HG02759 (cell line): ENCODE measurements at regions not wholly inside any gene's neighbourhood (a gene's known extent, or its start where the extent isn't known, plus 50 kb on each side); places are given as distances from the start of the nearest gene placed in this dataset.
"Not testable (repeated sequence)": the region's sequence is repeated elsewhere in the genome, so short reads cannot be mapped to it uniquely, and the experiment has no call there.

Experiments used
- ATAC-seq: cut with Tn5 transposase; IDR thresholded peaks from one replicate; pipeline ENCODE4 v1.9.1; 2021; ENCODE audit warnings: mild to moderate bottlenecking, moderate library complexity; ENCODE audit not compliant: unreplicated experiment

DNA sequence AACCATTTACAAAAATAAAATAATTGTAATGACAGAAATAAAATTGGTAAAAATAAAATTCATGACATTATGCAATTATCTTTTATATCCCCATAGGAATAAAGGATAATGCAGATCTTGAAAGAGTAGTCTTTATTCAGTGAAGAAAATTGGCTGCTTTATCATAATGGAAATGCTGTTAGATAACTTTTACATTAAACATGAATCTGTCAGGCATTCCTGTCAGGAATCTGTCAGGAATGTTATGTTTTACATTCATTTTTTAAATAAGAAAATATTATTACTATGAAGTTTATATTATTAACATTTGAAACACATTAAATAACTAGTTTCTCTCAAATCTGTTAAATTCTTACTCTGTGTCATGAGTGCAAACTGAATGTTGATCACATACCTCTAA lies 1024.7 kb upstream of the TMEFF2 start:
- ATAC-seq, result no peak

GRCh38 chr2:193201583-193201982 lies 1006.9 kb upstream of the TMEFF2 start:
- no peak for ATAC-seq

DNA sequence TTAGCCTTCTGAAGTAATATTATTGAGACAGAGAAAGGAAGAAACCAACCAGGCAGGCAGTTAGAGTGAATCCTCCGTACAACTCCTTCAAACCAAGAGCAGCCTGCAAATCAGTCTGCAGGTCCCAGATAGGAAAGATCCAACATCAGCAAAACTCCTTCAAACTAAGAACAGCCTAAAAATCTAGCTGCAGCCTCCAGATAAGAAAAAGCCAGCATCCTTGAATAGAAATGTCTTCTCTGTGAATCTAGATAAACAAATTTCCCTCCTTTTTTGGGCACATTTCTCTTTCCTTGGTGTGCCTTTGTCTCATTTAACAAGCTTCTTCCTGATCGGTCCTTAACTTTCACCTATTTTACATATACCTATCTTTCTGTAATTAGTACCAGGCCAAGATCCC lies 1004.6 kb upstream of the TMEFF2 start:
- no peak for ATAC-seq

DNA sequence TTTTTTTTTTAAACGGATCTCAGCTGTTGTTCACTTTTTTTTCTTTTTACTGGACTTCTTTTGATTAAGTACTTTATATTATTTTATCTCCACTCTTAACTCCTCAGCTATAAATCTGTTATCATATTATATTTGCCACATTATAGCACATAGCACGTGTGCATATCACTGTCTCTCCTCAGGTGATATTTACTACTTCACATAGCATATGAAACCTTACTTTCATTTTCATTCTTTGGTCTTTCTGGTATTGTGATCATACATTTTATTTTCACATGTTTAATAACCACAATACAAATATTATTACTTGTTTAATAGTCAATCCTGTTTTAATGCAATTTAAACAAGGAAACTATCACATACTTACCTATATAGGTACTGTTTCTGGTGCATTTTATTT lies 993.1 kb upstream of the TMEFF2 start:
- ATAC-seq, result no peak

- not testable (repeated sequence) for ATAC-seq
Observed at GRCh38 chr2:193170981-193171380, 976.2 kb upstream of the TMEFF2 start.

- no peak for ATAC-seq
Observed at GRCh38 chr2:193156480-193156879, 961.7 kb upstream of the TMEFF2 start.

DNA sequence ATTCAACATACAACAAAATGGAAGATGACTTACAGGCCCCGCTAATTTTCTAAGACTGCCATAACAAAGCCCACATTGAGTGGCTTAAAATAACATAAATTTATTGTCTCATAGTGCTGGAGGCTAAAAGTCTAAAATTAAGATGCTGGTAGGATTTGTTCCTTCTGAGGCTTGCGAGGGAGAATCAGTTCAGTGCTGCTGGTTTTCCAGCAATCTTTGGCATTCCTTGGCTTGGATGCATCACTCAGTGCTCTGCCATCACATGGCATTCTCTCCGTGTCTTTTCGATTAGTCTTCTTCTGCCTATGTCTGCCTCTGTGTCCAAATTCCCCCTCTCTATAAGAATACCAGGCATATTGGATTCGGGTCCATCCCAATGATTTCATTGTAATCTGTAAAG lies 959.3 kb upstream of the TMEFF2 start:
- ATAC-seq, result no peak

GRCh38 chr2:193153576-193153975 lies 958.8 kb upstream of the TMEFF2 start:
- no peak for ATAC-seq

DNA sequence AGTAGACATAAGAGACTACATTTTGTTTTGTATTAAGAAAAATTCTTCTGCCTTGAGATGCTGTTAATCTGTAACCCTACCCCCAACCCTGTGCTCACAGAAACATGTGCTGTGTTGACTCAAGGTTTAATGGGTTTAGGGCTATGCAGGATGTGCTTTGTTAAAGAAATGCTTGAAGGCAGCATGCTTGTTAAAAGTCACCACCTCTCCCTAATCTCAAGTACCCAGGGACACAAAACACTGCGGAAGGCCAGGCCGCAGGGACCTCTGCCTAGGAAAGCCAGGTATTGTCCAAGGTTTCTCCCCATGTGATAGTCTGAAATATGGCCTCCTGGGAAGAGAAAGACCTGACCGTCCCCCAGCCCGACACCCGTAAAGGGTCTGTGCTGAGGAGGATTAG lies 947.7 kb upstream of the TMEFF2 start:
- not testable (repeated sequence) for ATAC-seq

DNA sequence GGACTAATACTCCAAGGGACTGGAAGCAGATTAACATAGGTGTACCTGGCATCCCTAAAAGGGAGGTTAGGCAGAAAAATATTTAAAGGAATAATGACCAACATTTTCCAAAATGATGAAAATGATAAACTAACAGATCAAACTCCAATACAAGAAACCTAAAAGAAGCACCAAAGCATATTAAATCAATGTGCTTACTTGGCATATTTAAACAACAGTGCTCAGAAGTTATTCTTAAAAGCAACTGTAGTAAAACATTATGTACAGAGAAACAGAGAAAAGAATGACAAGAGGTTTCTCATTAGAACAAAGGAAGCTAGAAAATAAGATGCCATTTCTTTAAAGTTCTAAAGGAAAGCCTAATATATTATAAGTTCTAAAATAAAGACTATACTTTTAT lies 947.3 kb upstream of the TMEFF2 start:
- ATAC-seq, result no peak

DNA sequence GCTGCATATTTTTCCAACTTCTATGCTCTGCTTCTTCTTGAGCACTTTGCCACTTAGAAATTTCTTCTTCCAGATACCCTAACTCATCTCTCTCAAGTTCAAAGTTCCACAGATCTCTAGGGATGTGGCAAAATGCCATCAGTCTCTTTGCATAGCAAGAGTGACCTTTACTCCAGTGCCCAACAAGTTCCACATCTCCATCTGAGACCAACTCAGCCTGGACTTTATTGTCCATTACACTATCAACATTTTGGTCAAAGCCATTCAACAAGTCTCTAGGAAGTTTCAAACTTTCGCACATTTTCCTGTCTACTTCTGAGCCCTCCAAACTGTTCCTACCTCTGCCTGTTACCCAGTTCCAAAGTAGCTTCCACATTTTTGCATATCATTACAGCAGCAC lies 946.2 kb upstream of the TMEFF2 start:
- not testable (repeated sequence) for ATAC-seq

DNA sequence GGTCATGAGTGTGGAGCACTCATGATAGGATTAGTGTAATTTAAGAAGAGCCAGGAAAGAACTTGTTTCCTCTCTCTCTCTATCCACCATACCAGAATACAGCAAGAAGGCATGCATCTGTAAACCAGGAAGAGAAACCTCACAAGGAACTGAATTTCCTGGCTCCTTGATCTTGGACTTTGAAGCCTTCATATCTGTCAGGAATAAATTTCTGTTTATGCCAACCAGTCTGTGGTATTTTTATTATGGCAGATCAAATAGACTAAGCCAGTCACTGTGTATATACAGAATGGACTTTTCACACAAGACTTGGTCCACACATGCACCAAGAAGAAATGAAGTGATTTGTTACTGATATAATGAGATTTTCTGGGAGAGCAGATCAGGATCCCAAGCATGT lies 930.1 kb upstream of the TMEFF2 start:
- no peak for ATAC-seq

- no peak for ATAC-seq
Observed at GRCh38 chr2:193114827-193115226, 920.1 kb upstream of the TMEFF2 start.

DNA sequence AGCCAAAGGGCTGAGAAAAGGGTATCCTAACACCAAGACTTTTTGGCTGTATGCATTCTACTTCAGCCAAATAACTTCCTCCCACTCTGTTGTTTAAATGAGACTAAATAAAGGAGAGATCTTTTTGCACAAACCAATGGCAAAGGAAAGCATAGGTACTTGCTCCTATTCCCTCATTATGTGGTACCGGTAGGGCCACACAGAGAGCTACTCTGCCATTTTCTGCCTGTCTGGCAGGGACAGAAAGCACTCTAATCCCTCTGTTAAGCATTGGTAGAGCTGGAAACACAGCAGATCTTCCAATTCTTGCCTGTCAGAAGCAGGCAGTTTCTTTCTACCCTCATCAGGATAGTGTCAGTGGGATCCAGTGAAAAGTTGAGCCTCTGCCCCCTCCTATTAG lies 918.3 kb upstream of the TMEFF2 start:
- no peak for ATAC-seq

- ATAC-seq, result no peak
Observed at GRCh38 chr2:193103064-193103463, 908.3 kb upstream of the TMEFF2 start.

- no peak for ATAC-seq
Observed at GRCh38 chr2:193101591-193101990, 906.9 kb upstream of the TMEFF2 start.

GRCh38 chr2:193088026-193088425 lies 893.3 kb upstream of the TMEFF2 start:
- ATAC-seq, result no peak

DNA sequence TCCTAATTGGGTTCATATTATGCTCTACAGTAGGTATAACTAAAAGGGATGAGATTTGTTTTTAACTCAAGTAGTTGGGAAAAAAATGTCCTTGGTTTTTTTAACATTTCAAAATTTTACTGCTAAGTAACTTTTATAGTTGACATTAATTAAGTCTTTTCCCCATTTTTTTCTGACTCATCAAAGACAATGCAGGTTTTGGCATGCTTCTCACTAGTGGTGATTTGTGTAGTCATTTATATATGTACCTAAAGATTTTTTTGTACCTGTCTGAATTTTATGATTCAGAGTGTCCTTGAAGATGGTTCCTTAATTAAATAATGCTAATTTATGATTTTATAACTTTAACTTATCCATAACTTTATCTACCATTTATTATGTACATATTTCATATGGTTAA lies 882.3 kb upstream of the TMEFF2 start:
- ATAC-seq, result no peak

GRCh38 chr2:193074933-193075332 lies 880.2 kb upstream of the TMEFF2 start:
- no peak for ATAC-seq

- no peak for ATAC-seq
Observed at GRCh38 chr2:193072647-193073046, 877.9 kb upstream of the TMEFF2 start.

GRCh38 chr2:193025556-193025955 lies 830.8 kb upstream of the TMEFF2 start:
- not testable (repeated sequence) for ATAC-seq

GRCh38 chr2:193024791-193025190 lies 830.1 kb upstream of the TMEFF2 start:
- ATAC-seq, result no peak

DNA sequence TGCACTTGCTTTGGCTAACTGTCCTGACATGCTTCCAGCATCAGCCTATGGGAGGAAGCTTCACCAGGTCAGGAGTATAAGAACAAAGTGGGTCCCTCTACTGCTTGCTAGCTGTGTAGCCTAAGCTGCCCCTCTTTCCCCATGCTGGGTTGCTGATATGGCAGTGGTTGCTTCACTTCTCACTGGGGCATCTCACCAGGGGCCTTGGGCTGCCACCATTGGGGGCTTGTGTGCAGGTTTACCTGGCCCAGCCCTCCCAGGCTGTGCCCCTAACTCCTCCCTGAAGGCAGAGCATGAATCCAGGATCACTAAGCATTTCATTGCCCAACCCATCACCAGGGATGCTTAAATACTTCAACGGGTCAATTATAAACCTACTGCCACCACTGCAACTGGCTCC lies 817.1 kb upstream of the TMEFF2 start:
- no peak for ATAC-seq

DNA sequence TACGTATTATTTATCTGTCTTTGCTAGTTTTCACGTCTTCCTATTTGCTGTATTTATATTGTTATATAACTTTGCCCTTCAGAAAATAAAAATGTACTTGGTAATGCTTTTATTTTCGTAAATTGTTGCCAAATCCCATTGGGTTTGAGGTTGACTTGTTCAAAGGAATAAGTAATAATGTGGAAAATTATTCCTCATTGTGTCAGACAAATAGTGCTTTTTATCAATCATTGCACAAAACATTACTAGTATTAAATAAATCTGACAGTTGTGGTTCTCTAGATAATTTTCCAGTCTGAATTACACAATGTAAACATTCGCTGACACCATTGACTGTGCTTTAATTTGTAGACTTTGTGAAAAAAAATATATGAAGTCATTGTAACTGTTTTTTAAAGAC lies 798.3 kb upstream of the TMEFF2 start:
- no peak for ATAC-seq
